WTC11 (cell line): ENCODE measurements at regions not wholly inside any gene's neighbourhood (a gene's known extent, or its start where the extent isn't known, plus 50 kb on each side); places are given as distances from the start of the nearest gene placed in this dataset.

Source experiments
- ATAC-seq: fragments of 200-7000 bp; cut with Tn5 transposase; 2 replicates; pipeline ENCODE4 v1.10.0; 2021; ENCODE audit warnings: mild to moderate bottlenecking, moderate library complexity
- CTCF ChIA-PET: fragments of 300-600 bp; sonication (Branson Sonifier 250); formaldehyde crosslinking; loops from one replicate; lab custom pipeline; 2021; ENCODE audit warnings: antibody characterized with exemption; lab: Charles Lee
- POLR2A ChIA-PET: fragments of 350-600 bp; sonication (Branson Sonifier 250); formaldehyde crosslinking; loops from one replicate; lab custom pipeline; 2021; ENCODE audit warnings: antibody characterized with exemption; lab: Charles Lee
- DNase-seq: peaks from one replicate; pipeline ENCODE4 v3.0.0; 2021; ENCODE audit warnings: low spot score
- H3K27ac Mint-ChIP-seq: 2 replicates; pipeline ENCODE4 v1.8.0; 2021; ENCODE audit warnings: mixed read lengths
- H3K27me3 Mint-ChIP-seq: 2 replicates; pipeline ENCODE4 v1.8.0; 2021; ENCODE audit warnings: low read depth, mild to moderate bottlenecking, moderate library complexity, mixed read lengths
- H3K36me3 Mint-ChIP-seq: 2 replicates; pipeline ENCODE4 v1.8.0; 2021; ENCODE audit warnings: mixed read lengths
- H3K4me1 Mint-ChIP-seq: 2 replicates; pipeline ENCODE4 v1.8.0; 2022; ENCODE audit warnings: mixed read lengths
- H3K4me3 Mint-ChIP-seq: 2 replicates; pipeline ENCODE4 v1.8.0; 2021; ENCODE audit warnings: mild to moderate bottlenecking, moderate library complexity, mixed read lengths
- H3K9me3 Mint-ChIP-seq: 2 replicates; pipeline ENCODE4 v1.8.0; 2021; ENCODE audit warnings: mixed read lengths
- CBFB ChIP-seq: sonication (generic); formaldehyde crosslinking; IDR thresholded peaks from 2 replicates; pipeline ENCODE4 v1.8.1; 2022; ENCODE audit warnings: mild to moderate bottlenecking, low read depth, missing genetic modification reagents
- CREM ChIP-seq: sonication (generic); formaldehyde crosslinking; IDR thresholded peaks from 2 replicates; pipeline ENCODE4 v1.8.1; 2022; ENCODE audit warnings: mild to moderate bottlenecking, missing genetic modification reagents, moderate library complexity
- ELF4 ChIP-seq: sonication (generic); formaldehyde crosslinking; IDR thresholded peaks from 2 replicates; pipeline ENCODE4 v1.8.1; 2022; ENCODE audit warnings: low read depth, mild to moderate bottlenecking, moderate library complexity, missing genetic modification reagents
- HMGA2 ChIP-seq: fragments of 250-450 bp; sonication (Bioruptor Pico); IDR thresholded peaks from 2 replicates; pipeline ENCODE4 v1.4.0; 2021; ENCODE audit warnings: mild to moderate bottlenecking, moderate library complexity
- JAZF1 ChIP-seq: fragments of 250-450 bp; sonication (Bioruptor Pico); IDR thresholded peaks from 2 replicates; pipeline ENCODE4 v1.9.0; 2021; ENCODE audit warnings: moderate library complexity, mild to moderate bottlenecking, inconsistent platforms
- KAT7 ChIP-seq: sonication (generic); formaldehyde crosslinking; IDR thresholded peaks from 2 replicates; pipeline ENCODE4 v1.8.1; 2023; ENCODE audit warnings: missing genetic modification reagents, mild to moderate bottlenecking, borderline replicate concordance
- NR2C2 ChIP-seq: sonication (generic); formaldehyde crosslinking; IDR thresholded peaks from 2 replicates; pipeline ENCODE4 v1.8.0; 2022; ENCODE audit warnings: mild to moderate bottlenecking, missing genetic modification reagents
- TEAD1 ChIP-seq: sonication (generic); formaldehyde crosslinking; IDR thresholded peaks from 2 replicates; pipeline ENCODE4 v1.8.0; 2022; ENCODE audit warnings: mild to moderate bottlenecking, missing genetic modification reagents
- ZNF219 ChIP-seq: sonication (generic); formaldehyde crosslinking; IDR thresholded peaks from 2 replicates; pipeline ENCODE4 v1.8.0; 2023; ENCODE audit warnings: missing genetic modification reagents, mild to moderate bottlenecking, borderline replicate concordance
- TF ChIP-seq, protein P1 (sequence below): fragments of 250-450 bp; sonication (Bioruptor Pico); IDR thresholded peaks from 2 replicates; pipeline ENCODE4 v1.9.0; 2021; ENCODE audit warnings: mild to moderate bottlenecking
- TF ChIP-seq, protein P2 (sequence below): sonication (generic); formaldehyde crosslinking; IDR thresholded peaks from 2 replicates; pipeline ENCODE4 v1.8.1; 2022; ENCODE audit warnings: low read depth, missing genetic modification reagents, borderline replicate concordance
- TF ChIP-seq, protein P3 (sequence below): fragments of 250-450 bp; sonication (Bioruptor Pico); IDR thresholded peaks from 2 replicates; pipeline ENCODE4 v1.9.0; 2021; ENCODE audit warnings: mild to moderate bottlenecking

DNA sequence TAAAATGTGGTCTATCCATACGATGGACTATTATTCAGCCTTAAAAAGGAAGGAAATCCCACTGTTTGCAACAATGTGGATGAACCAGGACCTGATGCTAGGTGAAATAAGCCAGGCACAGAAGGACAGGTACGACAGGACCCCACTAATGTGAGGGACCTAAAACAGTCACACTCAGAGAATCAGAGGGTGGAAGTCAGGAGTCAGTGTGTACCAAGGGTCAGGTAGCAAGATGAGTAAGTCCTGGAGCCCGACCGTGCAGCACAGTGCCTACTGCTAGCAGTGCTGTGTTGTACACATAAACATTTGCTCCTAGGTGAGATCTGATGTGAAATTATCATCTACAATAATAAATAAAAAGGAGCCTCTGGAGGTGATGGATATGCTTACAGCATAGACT, 322.3 kb downstream of the GLRX3 start:
- TF ChIP-seq, protein P1, sequence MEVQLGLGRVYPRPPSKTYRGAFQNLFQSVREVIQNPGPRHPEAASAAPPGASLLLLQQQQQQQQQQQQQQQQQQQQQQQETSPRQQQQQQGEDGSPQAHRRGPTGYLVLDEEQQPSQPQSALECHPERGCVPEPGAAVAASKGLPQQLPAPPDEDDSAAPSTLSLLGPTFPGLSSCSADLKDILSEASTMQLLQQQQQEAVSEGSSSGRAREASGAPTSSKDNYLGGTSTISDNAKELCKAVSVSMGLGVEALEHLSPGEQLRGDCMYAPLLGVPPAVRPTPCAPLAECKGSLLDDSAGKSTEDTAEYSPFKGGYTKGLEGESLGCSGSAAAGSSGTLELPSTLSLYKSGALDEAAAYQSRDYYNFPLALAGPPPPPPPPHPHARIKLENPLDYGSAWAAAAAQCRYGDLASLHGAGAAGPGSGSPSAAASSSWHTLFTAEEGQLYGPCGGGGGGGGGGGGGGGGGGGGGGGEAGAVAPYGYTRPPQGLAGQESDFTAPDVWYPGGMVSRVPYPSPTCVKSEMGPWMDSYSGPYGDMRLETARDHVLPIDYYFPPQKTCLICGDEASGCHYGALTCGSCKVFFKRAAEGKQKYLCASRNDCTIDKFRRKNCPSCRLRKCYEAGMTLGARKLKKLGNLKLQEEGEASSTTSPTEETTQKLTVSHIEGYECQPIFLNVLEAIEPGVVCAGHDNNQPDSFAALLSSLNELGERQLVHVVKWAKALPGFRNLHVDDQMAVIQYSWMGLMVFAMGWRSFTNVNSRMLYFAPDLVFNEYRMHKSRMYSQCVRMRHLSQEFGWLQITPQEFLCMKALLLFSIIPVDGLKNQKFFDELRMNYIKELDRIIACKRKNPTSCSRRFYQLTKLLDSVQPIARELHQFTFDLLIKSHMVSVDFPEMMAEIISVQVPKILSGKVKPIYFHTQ (CRISPR knock-in tag): no peak
- no peak for TF ChIP-seq CREM
- TF ChIP-seq CBFB: no peak
- TF ChIP-seq, all 79 proteins: peak for 0
- H3K27ac Mint-ChIP-seq: no peak overlapping the region
- ChIA-PET CTCF (no interaction called here), POLR2A (no interaction called here)
- H3K27me3 Mint-ChIP-seq: peaks cover 12% of the 10 kb centered on the region
- no peak for ATAC-seq
- no peak overlapping the region for H3K4me3 Mint-ChIP-seq
- peaks cover 63% of the 10 kb centered on the region for H3K36me3 Mint-ChIP-seq
- H3K9me3 Mint-ChIP-seq: peaks cover 57% of the 10 kb centered on the region
- no peaks in the 10 kb centered on the region for H3K4me1 Mint-ChIP-seq
- no peak for DNase-seq

DNA sequence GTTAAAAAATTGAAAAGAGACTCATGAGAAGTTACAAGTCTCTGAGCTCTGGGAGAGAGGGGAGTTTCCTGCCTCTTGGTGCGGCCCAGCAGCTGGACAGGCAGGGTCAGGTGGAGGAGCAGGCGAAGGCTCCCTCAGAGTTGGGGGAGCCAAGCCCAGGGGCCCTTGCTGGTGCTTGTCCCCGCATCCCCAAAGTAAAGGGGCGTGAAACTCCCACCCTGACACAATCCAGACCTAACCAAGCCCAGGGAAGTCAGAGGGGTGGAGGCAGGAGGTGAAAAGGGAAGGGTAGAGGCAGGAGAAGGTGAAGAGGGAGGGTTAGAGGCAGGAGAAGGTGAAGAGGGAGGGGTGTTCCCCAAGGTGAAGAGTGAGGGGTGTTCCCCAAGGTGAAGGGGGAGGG, 322.8 kb downstream of the GLRX3 start:
- Mint-ChIP-seq H3K36me3 (peaks cover 65% of the 10 kb centered on the region), H3K27ac (no peak overlapping the region), H3K27me3 (peaks cover 15% of the 10 kb centered on the region), H3K4me1 (no peaks in the 10 kb centered on the region)
- no peak for ATAC-seq
- TF ChIP-seq ELF4 (CRISPR knock-in tag) (no peak), ZNF219 (CRISPR knock-in tag) (no peak), JAZF1 (CRISPR knock-in tag) (no peak)
- TF ChIP-seq, all 79 proteins: peak for 0
- Mint-ChIP-seq H3K9me3 (peaks cover 60% of the 10 kb centered on the region), H3K4me3 (no peak overlapping the region)
- CTCF ChIA-PET: no interaction called here
- no peak for DNase-seq
- POLR2A ChIA-PET: no interaction called here

DNA sequence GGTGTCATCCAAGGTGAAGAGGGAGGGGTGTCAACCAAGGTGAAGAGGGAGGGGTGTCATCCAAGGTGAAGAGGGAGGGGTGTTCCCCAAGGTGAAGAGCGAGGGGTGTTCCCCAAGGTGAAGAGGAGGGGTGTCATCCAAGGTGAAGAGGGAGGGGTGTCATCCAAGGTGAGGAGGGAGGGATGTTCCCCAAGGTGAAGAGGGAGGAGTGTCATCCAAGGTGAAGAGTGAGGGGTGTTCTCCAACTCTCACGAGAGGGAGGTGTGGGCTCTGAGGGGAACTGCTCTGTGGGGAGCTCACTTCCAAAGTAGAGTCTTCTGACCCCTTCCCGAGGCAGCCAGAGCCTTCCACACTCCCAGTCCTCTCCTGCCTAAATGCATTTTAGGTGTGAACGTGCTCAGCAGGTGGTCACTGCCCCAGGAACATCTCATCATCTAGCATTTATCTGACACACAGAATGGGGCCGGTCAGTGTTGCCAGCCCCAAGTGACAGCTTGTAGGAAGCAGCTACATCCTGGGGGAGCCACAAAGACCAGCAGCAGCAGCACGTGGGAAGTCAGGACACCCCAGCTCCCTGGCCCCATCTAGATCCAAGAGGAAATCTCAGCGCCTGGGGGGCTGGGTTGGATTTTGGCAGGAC, 323.8 kb downstream of the GLRX3 start:
- CTCF ChIA-PET: no interaction called here
- H3K27ac Mint-ChIP-seq: no peak overlapping the region
- no peak for ATAC-seq
- H3K9me3 Mint-ChIP-seq: peaks cover 66% of the 10 kb centered on the region
- POLR2A ChIA-PET: no interaction called here
- TF ChIP-seq, protein P2, sequence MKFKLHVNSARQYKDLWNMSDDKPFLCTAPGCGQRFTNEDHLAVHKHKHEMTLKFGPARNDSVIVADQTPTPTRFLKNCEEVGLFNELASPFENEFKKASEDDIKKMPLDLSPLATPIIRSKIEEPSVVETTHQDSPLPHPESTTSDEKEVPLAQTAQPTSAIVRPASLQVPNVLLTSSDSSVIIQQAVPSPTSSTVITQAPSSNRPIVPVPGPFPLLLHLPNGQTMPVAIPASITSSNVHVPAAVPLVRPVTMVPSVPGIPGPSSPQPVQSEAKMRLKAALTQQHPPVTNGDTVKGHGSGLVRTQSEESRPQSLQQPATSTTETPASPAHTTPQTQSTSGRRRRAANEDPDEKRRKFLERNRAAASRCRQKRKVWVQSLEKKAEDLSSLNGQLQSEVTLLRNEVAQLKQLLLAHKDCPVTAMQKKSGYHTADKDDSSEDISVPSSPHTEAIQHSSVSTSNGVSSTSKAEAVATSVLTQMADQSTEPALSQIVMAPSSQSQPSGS (CRISPR knock-in tag): no peak
- no peaks in the 10 kb centered on the region for H3K4me1 Mint-ChIP-seq
- peaks cover 70% of the 10 kb centered on the region for H3K36me3 Mint-ChIP-seq
- H3K27me3 Mint-ChIP-seq: peaks cover 16% of the 10 kb centered on the region
- DNase-seq: no peak
- no peak overlapping the region for H3K4me3 Mint-ChIP-seq

DNA sequence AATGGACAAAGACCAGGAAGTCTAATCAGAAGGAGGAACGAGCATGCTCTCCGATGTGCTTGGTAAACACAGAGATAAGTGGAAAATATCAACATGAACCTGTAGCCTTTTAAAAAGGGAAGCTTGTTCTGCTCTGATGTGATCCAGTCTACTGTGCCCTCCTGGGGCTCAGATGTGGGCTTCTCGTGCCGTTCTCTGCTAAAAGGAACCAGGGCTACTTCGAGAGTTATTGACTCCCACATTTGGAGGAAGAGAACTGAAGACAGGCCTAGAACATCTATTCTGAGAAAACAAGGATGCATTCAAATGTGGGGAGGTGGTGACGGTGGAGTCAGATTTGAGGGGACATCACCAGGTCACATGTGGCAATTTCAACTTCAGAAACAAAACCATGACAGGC, 325.4 kb downstream of the GLRX3 start:
- no peak for DNase-seq
- no peak for ATAC-seq
- POLR2A ChIA-PET: no interaction called here
- no peaks in the 10 kb centered on the region for H3K4me1 Mint-ChIP-seq
- H3K9me3 Mint-ChIP-seq: peaks cover 67% of the 10 kb centered on the region
- TF ChIP-seq HMGA2 (CRISPR knock-in tag): no peak
- TF ChIP-seq KAT7: no peak
- TF ChIP-seq, protein P3, sequence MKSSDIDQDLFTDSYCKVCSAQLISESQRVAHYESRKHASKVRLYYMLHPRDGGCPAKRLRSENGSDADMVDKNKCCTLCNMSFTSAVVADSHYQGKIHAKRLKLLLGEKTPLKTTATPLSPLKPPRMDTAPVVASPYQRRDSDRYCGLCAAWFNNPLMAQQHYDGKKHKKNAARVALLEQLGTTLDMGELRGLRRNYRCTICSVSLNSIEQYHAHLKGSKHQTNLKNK (CRISPR knock-in tag): no peak
- no peak for TF ChIP-seq TEAD1 (CRISPR knock-in tag)
- TF ChIP-seq NR2C2 (CRISPR knock-in tag): no peak
- peaks cover 30% of the 10 kb centered on the region for H3K27me3 Mint-ChIP-seq
- H3K4me3 Mint-ChIP-seq: no peak overlapping the region
- CTCF ChIA-PET: no interaction called here
- no peak overlapping the region for H3K27ac Mint-ChIP-seq
- peaks cover 70% of the 10 kb centered on the region for H3K36me3 Mint-ChIP-seq
